Neural cell (in vitro differentiated cells): ENCODE measurements at regions not wholly inside any gene's neighbourhood (a gene's known extent, or its start where the extent isn't known, plus 50 kb on each side); places are given as distances from the start of the nearest gene placed in this dataset.

Experiments
- EP300 ChIP-seq: fragments of 450-650 bp; conservative IDR thresholded peaks from 2 replicates; pipeline ENCODE4 v1.6.1; 2014; ENCODE audit warnings: antibody characterized with exemption, mild to moderate bottlenecking, moderate library complexity; ENCODE audit not compliant: poor library complexity, severe bottlenecking
- EZH2 ChIP-seq: fragments of 200-600, 300-800 bp; shearing (Covaris generic), sonication (generic); IDR thresholded peaks from 2 replicates; pipeline ENCODE4 v1.6.1; 2014; ENCODE audit warnings: antibody characterized with exemption, low read length, borderline replicate concordance, mild to moderate bottlenecking; ENCODE audit not compliant: insufficient read depth, poor library complexity, severe bottlenecking
- MXI1 ChIP-seq: fragments of 450-650 bp; conservative IDR thresholded peaks from 2 replicates; pipeline ENCODE4 v1.6.1; 2014; ENCODE audit warnings: antibody characterized with exemption, mild to moderate bottlenecking; ENCODE audit not compliant: poor library complexity, severe bottlenecking
- POLR2AphosphoS5 ChIP-seq: IDR thresholded peaks from 2 replicates; pipeline ENCODE4 v1.6.1; 2012
- TAF1 ChIP-seq: IDR thresholded peaks from 2 replicates; pipeline ENCODE4 v1.6.1; 2012; ENCODE audit warnings: low read depth
- TF ChIP-seq, protein P1 (sequence below): fragments of 450-650 bp; IDR thresholded peaks from 2 replicates; pipeline ENCODE4 v1.5.1; 2014; ENCODE audit warnings: antibody characterized with exemption, mild to moderate bottlenecking, moderate library complexity; ENCODE audit not compliant: poor library complexity, severe bottlenecking
- TF ChIP-seq, protein P2 (sequence below): IDR thresholded peaks from 2 replicates; pipeline ENCODE4 v1.6.1; 2012; ENCODE audit warnings: borderline replicate concordance

GRCh38 chr6:144710207-144710606 lies 425.1 kb downstream of the UTRN start:
- TF ChIP-seq, protein P1, sequence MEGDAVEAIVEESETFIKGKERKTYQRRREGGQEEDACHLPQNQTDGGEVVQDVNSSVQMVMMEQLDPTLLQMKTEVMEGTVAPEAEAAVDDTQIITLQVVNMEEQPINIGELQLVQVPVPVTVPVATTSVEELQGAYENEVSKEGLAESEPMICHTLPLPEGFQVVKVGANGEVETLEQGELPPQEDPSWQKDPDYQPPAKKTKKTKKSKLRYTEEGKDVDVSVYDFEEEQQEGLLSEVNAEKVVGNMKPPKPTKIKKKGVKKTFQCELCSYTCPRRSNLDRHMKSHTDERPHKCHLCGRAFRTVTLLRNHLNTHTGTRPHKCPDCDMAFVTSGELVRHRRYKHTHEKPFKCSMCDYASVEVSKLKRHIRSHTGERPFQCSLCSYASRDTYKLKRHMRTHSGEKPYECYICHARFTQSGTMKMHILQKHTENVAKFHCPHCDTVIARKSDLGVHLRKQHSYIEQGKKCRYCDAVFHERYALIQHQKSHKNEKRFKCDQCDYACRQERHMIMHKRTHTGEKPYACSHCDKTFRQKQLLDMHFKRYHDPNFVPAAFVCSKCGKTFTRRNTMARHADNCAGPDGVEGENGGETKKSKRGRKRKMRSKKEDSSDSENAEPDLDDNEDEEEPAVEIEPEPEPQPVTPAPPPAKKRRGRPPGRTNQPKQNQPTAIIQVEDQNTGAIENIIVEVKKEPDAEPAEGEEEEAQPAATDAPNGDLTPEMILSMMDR, result no peak
- TF ChIP-seq POLR2AphosphoS5 (no peak), EZH2 (no peak), MXI1 (no peak), EP300 (no peak), TAF1 (no peak)
- TF ChIP-seq, protein P2, sequence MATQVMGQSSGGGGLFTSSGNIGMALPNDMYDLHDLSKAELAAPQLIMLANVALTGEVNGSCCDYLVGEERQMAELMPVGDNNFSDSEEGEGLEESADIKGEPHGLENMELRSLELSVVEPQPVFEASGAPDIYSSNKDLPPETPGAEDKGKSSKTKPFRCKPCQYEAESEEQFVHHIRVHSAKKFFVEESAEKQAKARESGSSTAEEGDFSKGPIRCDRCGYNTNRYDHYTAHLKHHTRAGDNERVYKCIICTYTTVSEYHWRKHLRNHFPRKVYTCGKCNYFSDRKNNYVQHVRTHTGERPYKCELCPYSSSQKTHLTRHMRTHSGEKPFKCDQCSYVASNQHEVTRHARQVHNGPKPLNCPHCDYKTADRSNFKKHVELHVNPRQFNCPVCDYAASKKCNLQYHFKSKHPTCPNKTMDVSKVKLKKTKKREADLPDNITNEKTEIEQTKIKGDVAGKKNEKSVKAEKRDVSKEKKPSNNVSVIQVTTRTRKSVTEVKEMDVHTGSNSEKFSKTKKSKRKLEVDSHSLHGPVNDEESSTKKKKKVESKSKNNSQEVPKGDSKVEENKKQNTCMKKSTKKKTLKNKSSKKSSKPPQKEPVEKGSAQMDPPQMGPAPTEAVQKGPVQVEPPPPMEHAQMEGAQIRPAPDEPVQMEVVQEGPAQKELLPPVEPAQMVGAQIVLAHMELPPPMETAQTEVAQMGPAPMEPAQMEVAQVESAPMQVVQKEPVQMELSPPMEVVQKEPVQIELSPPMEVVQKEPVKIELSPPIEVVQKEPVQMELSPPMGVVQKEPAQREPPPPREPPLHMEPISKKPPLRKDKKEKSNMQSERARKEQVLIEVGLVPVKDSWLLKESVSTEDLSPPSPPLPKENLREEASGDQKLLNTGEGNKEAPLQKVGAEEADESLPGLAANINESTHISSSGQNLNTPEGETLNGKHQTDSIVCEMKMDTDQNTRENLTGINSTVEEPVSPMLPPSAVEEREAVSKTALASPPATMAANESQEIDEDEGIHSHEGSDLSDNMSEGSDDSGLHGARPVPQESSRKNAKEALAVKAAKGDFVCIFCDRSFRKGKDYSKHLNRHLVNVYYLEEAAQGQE, result no peak
